Renal cortex interstitium (tissue), 11 donors: ENCODE measurements at regions not wholly inside any gene's neighbourhood (a gene's known extent, or its start where the extent isn't known, plus 50 kb on each side); places are given as distances from the start of the nearest gene placed in this dataset.

Experiments
- DNase-seq, 11 donors: peaks; one replicate each; pipeline ENCODE4 v3.0.0-alpha.2; 2013; ENCODE audit warnings: low read depth in 9 of 11, low spot score in 4 of 11; ENCODE audit errors: extremely low read depth in 1 of 11

DNA sequence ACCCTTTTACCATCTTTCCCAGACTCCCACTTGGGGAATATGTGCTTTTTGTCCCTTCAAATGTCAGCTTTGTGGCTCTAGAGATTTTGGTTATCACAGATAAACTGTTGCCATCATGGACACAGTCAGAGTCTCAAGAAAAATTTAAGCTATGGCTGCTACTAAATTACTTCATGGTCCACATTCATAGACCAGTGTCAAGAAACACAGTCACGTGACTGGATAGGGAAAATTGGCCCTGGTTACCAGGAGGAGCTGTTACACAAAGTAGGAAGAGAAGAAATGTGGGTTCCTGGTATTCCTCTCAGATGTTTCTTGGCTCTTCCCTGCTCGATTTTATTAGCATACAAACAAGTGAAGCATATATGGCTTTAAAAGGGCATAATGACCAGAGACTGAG, 348.9 kb downstream of the NDFIP2 start:
- no peak for DNase-seq

DNA sequence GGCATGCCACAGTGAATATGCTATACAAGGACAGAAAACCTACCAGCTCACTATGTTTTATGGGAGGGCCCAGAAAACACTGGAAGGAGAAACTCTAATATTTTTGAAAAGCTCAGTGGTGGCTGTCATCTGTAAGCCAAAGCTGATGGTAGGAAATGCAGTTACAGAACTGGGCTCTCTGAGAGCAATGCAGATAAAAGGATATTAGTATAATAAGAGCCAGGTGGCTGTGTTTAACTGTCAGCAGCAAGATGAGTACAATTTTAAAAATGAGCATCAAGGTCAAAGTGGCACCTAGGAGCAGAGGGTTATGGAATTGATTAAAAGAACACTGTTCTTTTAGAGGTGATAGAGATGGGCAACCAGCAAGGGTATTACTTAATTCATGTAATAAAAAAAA, 345.0 kb downstream of the NDFIP2 start:
- no peak for DNase-seq

DNA sequence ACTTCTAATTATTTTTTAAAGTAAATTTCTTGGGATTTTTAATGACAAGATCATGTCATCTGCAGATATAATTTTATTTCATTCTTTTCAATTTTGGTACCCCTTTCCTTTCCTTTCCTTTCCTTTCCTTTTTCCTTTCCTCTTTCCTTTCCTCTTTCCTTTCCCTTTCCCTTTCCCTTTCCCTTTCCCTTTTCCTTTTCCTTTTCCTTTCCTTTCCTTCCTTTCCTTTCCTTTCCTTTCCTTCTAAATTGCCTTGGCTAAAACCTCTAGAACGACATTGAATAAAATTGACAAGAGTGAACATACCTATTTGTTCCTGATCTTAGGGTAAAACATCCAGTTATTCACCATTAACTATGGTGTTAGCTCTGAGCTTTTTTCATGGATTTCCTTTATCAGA, 334.1 kb downstream of the NDFIP2 start:
- DNase-seq, result no peak

DNA sequence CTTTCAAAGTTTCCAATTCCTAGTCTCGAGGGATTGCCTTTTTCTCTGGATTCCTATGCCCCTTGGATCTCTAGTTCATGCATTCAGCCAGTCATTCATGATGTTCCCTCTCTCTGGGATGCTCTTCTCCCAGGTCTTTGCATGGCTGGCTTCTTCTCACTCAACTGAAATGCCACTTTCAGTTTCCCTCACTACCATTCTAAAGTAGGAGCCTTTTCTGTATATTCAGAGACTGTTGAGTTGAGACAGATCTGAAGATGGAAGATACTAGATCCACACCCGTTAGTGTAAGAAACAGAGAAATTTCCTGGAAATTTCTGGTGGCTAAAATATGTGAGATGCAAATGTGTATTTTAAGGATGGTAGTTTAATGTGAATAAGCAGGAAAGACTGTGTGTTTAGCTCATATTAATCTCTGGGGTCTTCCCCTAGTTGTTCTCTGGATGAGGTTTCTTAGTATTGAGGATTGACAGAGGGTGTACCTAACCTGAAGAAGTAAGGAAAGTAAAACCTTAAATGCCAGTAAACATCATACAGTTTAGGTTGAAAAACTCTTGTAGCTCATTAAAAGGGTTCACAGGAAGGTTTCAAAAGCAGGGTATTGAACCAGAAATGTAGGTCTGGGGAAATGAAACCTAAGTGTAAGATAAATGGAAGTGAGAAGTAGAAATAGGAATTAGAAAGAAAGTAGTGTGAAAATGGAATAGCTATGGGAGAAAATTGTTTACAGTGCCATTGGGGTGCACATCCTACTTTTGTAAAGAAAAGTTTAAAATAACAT, 331.3 kb downstream of the NDFIP2 start:
- no peak for DNase-seq

DNA sequence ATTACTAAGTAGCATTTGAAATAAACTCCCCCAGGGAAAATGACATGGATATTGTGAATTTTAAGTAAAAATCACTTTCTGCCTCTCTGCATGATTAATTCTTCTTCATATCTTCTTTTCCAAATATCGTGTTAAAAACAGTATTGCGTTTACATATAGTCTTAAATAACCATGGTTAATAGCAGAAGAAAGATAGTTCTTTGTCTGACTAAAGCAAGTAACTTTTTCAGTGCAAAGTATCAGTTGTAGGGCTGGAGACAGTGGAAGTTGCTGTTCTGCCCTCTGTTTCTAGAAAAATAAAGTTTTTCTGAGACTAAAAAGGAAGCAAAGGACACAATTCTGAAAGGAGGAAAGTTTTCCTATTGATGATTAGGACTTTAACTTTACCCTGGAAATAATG, 330.2 kb downstream of the NDFIP2 start:
- no peak for DNase-seq

DNA sequence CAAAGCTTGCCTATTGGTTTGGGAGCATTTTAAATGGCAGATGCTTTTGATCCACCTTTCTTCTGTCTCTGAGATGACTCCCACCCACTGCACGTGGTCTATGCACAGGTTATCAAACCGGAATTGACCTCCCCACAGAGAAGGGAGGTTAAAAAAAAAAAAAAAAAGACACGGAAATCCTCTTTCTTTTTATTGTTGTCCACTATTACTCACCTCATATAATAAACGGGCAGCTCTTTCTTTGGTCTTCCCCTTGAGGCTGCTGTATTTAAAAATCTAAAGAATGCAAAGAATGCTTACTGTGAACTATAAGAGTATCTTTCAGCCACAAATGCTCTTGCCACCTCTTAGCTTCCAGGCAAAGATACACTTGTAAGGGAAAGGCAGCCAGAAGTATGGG, 329.7 kb downstream of the NDFIP2 start:
- DNase-seq, result peak in 2 of 11 donors; percentile 18 to 25

DNA sequence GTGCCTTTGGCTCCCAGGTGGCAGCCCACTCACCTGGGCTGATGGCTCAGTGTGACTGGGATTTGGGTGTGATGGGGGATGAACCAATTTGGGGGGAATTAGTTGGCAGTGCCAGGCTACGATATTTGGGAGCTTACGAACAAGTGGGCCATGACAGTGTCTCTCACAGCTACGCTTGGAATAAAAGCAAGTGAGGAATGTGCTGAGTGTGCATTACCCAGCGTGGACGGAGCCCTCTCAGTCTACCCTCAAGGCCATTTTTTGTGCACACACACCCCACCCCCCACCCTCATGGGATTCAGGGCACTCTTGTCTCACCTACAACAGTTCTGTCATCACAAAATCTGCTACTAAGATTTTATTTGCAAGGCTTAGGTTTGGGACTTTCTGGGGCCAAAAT, 329.1 kb downstream of the NDFIP2 start:
- DNase-seq, result no peak

DNA sequence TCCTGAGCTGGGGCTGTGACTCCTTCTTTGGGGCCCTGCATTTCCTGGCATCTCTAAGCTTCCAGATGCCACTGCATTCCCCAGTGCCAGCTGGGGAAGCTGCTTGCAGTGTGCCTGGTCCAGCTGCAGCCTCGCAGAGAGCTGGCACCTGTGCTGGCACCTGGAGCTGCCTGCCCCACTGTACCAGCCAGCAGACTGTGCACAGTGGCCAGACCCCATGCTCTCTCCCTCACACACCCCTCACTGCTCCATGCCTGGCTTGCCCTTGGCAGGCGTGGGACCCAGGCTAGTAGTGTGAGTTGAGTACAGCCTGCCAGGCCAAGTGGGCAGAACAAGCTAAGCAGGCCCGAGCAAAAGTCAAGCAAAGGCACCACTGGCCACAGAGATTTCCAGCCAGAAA, 327.5 kb downstream of the NDFIP2 start:
- no peak for DNase-seq

DNA sequence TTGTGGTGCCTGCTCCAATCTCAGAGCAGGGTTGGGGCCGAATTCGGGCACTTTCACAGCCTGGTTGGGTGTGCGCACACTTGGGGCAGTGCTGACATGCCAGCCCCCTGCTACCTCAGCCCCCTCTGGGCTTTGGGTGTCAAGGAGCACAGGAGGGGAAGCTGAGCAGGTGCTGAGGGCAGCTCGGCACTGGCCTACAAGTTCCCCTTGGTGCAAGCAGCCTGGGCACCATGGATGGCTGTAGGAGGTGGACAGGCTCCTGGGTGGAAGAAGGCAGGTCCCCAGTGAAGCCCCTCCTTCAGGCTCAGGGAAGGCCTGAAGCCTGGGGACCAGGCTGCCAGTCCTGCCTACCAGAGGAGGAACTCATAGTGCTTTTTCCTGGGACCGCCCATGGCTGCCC, 326.6 kb downstream of the NDFIP2 start:
- DNase-seq, result no peak

DNA sequence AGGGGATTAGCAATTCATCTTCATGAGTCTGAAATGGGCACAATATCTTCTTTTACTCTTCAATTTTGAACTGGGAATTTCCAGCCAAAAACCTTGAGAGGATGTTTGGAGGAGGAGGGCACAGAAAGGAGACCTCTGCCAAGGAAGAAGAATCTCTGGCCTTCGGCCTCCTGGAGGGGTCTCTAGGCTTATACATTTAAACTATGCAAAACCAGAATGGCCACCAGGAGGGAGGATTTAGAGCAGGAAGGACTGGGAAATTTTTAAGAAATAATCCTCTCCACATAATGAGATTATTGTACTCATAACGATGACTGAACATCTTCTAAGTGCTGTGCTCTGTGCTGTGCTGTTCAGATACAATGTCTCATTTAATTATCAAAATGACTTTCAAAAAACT, 325.9 kb downstream of the NDFIP2 start:
- DNase-seq, result no peak

DNA sequence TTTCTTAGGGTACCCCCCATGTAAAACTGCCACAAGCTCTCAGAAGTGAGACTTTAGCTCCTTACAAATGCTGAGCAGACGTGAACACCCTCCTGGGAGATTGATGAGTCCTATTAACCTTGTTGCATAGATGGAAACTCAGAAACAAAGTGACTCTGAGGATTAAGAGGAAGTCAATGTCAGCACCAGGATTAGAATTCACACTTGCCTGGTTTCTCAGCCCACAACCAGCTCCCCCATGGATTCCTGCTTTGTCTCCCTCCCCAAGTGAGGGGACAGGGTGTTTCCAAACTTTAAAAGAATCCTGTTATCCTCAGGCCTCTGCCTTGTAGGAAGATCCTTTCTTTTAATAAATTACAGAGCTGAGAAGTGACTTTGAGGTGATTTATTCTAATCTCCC, 324.4 kb downstream of the NDFIP2 start:
- no peak for DNase-seq

DNA sequence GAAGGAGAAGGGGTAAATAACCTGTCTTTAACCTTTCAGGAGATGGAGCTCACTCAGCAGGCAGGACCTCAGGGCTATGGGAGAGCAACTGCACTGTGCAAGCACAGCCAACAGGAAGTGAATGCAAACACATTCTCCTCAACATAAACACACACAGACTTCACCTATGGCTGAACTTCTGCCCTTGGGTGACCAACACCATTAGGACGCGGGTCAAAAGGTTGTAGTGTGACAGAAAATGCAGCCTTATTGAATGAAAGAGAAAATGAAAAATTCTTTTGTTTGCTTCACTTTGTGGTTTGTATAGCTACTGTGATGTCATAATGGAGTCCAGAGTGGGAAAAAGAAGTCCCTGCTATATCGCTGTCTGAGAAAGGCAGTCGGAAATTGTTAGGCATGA, 323.0 kb downstream of the NDFIP2 start:
- no peak for DNase-seq

DNA sequence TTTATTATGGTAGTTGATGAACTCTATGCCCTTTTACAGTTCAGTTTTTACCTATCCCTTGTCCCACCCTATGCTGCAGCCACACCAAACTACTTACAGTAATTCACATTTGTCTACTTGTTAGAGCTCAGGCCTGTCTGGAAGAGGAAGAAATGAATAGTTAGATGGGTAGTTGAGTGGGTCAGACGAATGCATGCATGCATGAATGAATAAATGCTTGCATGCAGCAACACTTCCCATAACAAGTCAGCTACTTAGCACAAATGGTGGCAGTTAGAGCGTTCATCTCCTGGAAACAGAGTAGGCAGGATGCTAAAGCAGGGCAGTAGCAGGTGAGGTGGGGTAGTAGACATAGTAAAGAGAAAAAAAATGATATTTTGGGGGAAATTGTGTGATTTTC, 322.3 kb downstream of the NDFIP2 start:
- DNase-seq, result no peak

DNA sequence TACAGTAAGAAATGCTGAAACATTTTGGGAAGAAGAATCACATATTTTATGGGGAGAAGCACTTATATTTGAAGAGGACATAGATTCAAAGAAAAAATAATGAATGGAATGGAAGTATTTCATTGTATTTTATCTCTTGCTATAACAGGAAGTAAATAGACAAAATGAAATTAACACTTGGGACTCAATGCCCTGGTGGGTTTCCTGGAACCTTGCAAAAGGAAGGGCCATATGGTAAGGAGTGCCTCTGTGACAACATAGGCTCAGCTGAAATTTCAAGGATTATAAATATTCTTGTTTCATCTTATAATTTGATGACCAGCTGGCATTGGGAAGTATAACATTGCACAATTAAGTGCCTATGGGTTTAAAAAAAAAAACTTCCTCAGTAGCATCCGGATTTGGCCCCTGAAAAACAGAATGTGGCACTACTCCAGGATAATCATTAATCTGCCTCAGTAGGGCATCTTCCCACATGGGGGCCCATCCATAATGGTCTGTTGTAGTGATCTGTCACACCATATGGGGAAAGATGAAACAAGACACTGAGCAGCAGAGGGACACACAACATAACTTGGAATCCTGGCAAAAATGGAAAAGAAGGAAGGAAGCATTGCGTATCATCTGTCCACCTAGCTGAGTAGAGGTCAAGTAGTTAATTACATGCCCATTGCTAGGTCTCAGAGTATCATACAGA, 321.6 kb downstream of the NDFIP2 start:
- no peak for DNase-seq

DNA sequence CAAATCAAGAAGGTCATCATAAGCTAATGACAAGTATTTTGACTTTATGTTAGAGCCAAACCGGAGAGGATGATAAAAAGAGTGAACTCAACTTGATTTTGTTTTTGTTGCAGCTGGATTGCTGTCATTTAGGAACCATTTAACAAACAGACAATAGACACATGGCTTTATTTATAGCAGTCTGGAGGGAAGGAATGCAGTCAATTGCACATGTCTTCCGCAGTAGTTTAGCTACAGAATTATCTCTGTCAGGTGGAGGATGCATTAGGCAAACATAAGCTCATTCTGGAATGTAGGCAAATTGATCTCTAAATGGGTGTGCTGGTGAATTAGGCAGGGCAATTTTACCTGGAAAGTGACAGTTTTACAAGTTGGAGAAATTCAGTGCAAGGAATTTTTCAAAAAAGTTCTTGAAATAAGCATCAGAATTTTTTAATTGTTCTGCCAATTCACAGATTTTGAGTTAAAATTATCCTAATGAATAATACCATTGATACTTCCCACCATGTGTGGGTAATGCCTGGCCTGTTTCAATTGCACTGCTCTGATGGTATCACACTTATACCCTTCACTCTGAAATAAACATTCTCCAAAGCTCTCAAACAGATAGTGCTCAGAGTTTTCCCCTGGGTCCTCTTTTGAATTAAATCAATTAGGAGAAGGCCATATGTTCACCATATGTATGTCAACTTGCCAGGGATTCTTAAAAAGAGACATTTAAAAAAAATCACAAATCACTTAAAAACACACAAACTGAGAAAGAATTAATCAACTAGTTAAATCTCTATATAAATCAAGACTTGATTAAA, 318.3 kb downstream of the NDFIP2 start:
- DNase-seq, result no peak

DNA sequence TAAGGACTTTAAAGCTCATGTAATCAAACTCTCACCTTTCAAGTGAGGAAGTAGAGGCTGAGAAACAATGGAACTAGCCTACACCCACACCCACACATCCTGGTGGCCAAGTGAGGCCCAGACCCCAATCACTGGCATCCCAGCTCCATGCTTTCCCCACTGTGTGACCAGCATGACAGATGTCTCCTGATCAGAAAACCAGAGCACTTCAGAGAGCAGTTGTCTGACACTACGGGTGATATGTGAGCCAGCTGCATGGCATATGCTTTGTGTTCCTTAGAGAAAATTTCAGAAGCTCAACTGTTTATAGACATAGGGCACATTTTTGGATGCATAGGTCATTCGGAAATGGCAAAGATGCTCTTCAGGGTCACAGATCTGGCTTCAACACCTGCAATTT, 315.2 kb downstream of the NDFIP2 start:
- DNase-seq, result no peak

DNA sequence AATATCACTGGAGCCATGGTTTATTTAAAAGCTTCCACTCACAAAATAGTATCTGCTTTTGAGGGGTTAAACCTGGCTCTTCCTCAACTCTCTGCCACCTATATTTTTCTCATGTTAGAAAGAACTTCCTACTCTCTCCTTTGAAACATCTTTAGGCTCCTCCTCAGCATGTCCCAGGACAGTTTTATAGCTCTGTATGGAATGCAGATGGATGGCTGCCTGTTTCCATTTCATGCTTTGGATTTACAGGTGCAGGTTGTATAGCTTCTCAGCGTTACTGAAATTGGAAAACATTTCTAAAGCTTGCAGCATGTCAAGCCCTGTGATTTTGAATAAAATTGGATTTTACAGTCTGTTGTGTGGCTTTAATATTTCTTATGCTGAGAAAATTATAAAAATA, 314.0 kb downstream of the NDFIP2 start:
- DNase-seq, result no peak

DNA sequence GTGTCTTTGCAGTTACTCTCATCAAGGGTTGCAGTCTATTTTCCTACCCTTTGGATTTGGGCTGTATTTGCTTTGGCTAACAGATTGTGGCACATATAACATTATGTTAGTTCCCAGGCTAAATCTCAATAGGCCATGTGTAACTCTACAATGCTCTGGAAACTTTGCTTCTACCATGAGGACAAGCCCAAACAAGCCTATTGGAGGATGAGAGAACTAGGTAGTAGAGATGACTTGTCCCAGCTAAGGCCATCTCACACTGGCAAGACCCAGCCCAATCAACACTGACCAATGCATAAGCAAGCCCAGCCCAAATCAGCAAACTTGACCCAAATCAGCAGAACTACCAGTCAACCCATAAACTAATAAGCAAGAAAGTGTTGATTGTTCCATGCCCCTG, 311.8 kb downstream of the NDFIP2 start:
- no peak for DNase-seq

DNA sequence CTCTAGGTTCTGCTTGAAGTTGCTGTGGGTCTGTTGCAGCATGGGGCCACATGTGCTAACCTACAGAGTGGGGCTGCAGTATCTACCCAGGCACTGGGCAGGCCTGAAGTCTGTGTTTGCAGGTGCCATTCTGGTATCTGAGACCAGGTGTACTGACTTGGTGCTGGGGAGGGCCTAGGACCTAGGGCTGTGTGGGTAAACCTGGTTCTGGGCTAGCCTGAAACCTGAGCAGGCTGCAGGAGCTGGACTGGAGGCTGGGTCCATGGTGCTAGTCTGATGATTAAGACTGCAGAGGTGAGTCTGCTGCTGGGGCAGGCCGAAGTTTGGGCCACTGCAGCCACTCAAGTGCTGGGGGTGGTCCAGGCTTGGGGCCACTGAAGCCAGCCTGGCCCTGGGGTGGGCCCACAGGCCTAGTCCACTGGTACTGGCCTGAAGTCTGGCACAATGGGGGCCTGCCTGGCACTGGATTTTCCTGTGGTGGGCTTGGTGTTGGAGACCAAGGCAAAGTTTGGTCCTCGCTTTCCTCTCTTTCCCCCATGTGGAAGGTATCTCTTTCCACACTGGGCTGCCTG, 310.6 kb downstream of the NDFIP2 start:
- no peak for DNase-seq

DNA sequence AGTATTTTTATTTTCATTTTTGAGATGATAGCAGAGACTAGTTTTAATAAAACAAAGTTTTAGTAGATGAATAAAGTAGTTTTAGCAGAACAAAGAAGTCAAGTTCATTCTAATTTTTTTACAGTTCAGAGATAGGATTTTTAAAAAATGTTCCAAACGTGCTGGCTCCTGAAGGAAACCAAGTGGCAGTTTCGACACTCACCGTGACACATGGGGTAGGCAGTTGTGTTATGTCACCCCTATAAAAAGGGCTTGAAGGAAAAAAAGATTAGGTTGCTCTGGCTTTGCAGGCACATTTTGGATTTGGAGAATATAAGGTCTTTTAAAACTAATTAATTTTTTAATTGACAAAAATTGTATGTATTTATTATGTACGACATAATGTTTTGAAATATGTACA, 305.2 kb downstream of the NDFIP2 start:
- DNase-seq, result no peak
